Muscle of leg (tissue), 3 donors: ENCODE measurements at regions not wholly inside any gene's neighbourhood (a gene's known extent, or its start where the extent isn't known, plus 50 kb on each side); places are given as distances from the start of the nearest gene placed in this dataset.
"Not testable (repeated sequence)": the region's sequence is repeated elsewhere in the genome, so short reads cannot be mapped to it uniquely, and the experiment has no call there.

Source experiments
- DNase-seq: peaks from one replicate; pipeline ENCODE4 v3.0.0; 2013
- H3K27ac ChIP-seq: one replicate; pipeline ENCODE4 v1.5.1; 2013; ENCODE audit warnings: mild to moderate bottlenecking, low read length, control low read depth
- H3K27me3 ChIP-seq: one replicate; pipeline ENCODE4 v1.6.1; 2013; ENCODE audit warnings: low read length; ENCODE audit not compliant: control insufficient read depth, insufficient read depth
- H3K36me3 ChIP-seq: one replicate; pipeline ENCODE4 v1.6.1; 2013; ENCODE audit warnings: low read length; ENCODE audit not compliant: control insufficient read depth, insufficient read depth
- H3K4me1 ChIP-seq: one replicate; pipeline ENCODE4 v1.6.1; 2013; ENCODE audit warnings: low read length; ENCODE audit not compliant: control insufficient read depth, insufficient read depth
- H3K4me3 ChIP-seq: one replicate; pipeline ENCODE4 v1.5.1; 2013; ENCODE audit warnings: low read length, control low read depth
- H3K9me3 ChIP-seq: replicated peaks from 2 replicates; pipeline ENCODE4 v1.6.1; 2013; ENCODE audit warnings: low read depth, low read length; ENCODE audit not compliant: control insufficient read depth
- WGBS: methylation state at CpG from one replicate; pipeline ENCODE4 v1.1.5; 2013; ENCODE audit warnings: missing lambda C conversion rate; ENCODE audit not compliant: insufficient coverage; 5-methylcytosine and 5-hydroxymethylcytosine counted together

- H3K9me3 ChIP-seq, H3K36me3 ChIP-seq, H3K27me3 ChIP-seq, H3K4me3 ChIP-seq, H3K27ac ChIP-seq, DNase-seq: not testable (repeated sequence)
- WGBS: 87% methylated on average over 5 of the region's 6 CpGs
- H3K4me1 ChIP-seq: peaks cover 12% of the 10 kb centered on the region
These were observed 60.2 kb upstream of the PRSS3 start for GRCh38 chr9:33734941-33735835.

GRCh38 chr9:33737811-33738606, 57.4 kb upstream of the PRSS3 start:
- Histone ChIP-seq H3K27ac (no peak overlapping the region), H3K4me1 (no peaks in the 10 kb centered on the region), H3K27me3 (peaks cover 2% of the 10 kb centered on the region), H3K4me3 (no peak overlapping the region), H3K36me3 (no peaks in the 10 kb centered on the region), H3K9me3 (no peaks in the 10 kb centered on the region)
- 19% methylated on average over 4 of the region's 5 CpGs for WGBS
- peak; percentile 20 for DNase-seq

- H3K4me1 ChIP-seq: no peaks in the 10 kb centered on the region
- peaks cover 2% of the 10 kb centered on the region for H3K27me3 ChIP-seq
- DNase-seq: no peak
- no peak overlapping the region for H3K27ac ChIP-seq
- H3K36me3 ChIP-seq: no peaks in the 10 kb centered on the region
- H3K4me3 ChIP-seq: no peak overlapping the region
- H3K9me3 ChIP-seq: no peaks in the 10 kb centered on the region
These were observed 56.0 kb upstream of the PRSS3 start for GRCh38 chr9:33739398-33739797.

- Histone ChIP-seq H3K36me3 (no peaks in the 10 kb centered on the region), H3K4me3 (no peak overlapping the region), H3K9me3 (no peaks in the 10 kb centered on the region), H3K27ac (no peak overlapping the region), H3K4me1 (no peaks in the 10 kb centered on the region), H3K27me3 (no peaks in the 10 kb centered on the region)
- WGBS: no CpG with 5 or more reads among the region's 1 CpG
- no peak for DNase-seq
These were observed 55.3 kb upstream of the PRSS3 start for GRCh38 chr9:33740075-33740474.

- not testable (repeated sequence) for H3K36me3 ChIP-seq, H3K4me1 ChIP-seq, H3K27me3 ChIP-seq, DNase-seq, H3K4me3 ChIP-seq, H3K9me3 ChIP-seq, H3K27ac ChIP-seq
- no CpG with 5 or more reads among the region's 1 CpG for WGBS
These were observed 54.4 kb upstream of the PRSS3 start for GRCh38 chr9:33740958-33741357.

GRCh38 chr9:33742051-33742450, 53.3 kb upstream of the PRSS3 start:
- Histone ChIP-seq H3K4me1 (no peaks in the 10 kb centered on the region), H3K27me3 (no peaks in the 10 kb centered on the region), H3K4me3 (no peak overlapping the region), H3K27ac (no peak overlapping the region), H3K9me3 (no peaks in the 10 kb centered on the region), H3K36me3 (no peaks in the 10 kb centered on the region)
- WGBS: no CpG with 5 or more reads among the region's 3 CpGs
- no peak for DNase-seq

GRCh38 chr9:33742519-33742918, 52.8 kb upstream of the PRSS3 start:
- Histone ChIP-seq H3K9me3 (no peaks in the 10 kb centered on the region), H3K27ac (no peak overlapping the region)
- WGBS: no CpG with 5 or more reads among the region's 2 CpGs

More at GRCh38 chr9:33742519-33742918, 52.8 kb upstream of the PRSS3 start:
- Histone ChIP-seq H3K36me3 (no peaks in the 10 kb centered on the region), H3K4me1 (no peaks in the 10 kb centered on the region), H3K4me3 (no peak overlapping the region), H3K27me3 (no peaks in the 10 kb centered on the region)
- DNase-seq: no peak
